ENCODE measurements at regions not wholly inside any gene's neighbourhood (a gene's known extent, or its start where the extent isn't known, plus 50 kb on each side); places are given as distances from the start of the nearest gene placed in this dataset.
"Not testable (repeated sequence)": the region's sequence is repeated elsewhere in the genome, so short reads cannot be mapped to it uniquely, and the experiment has no call there.

GRCh38 chr10:47593129-47593528 is 69.7 kb upstream of the AGAP9 start:
- TF ChIP-seq CTCF (conservative IDR thresholded peaks at IDR 0.05 in 1 of 2, IDR thresholded peaks at IDR 0.05 in 1 of 2; ENCODE audit: extremely low read depth in 1 of 2, insufficient read depth in 1 of 2, low read depth in 1 of 2, low read length in 2 of 2); EZH2 (IDR thresholded peaks at IDR 0.05; ENCODE audit: borderline replicate concordance, low read length): not testable (repeated sequence)
